ENCODE measurements at regions not wholly inside any gene's neighbourhood (a gene's known extent, or its start where the extent isn't known, plus 50 kb on each side); places are given as distances from the start of the nearest gene placed in this dataset.

GRCh38 chr5:130270786-130271185, 366.5 kb downstream of the CHSY3 start:
- no peaks in the 10 kb centered on the region for H3K27me3 ChIP-seq (ENCODE audit: control insufficient read depth in 1 of 2, insufficient read depth in 2 of 2, low read length in 2 of 2)
- no peak overlapping the region for H3K4me3 ChIP-seq (ENCODE audit: low read depth in 1 of 2, low read length in 2 of 2)
- H3K36me3 ChIP-seq (ENCODE audit: control insufficient read depth in 1 of 2, insufficient read depth in 2 of 2, low read length in 2 of 2): no peaks in the 10 kb centered on the region
- no peak overlapping the region for H3K9ac ChIP-seq (ENCODE audit: low read depth in 1 of 2, low read length in 2 of 2)
- no peaks in the 10 kb centered on the region for H3K4me1 ChIP-seq (ENCODE audit: control insufficient read depth in 1 of 2, insufficient read depth in 2 of 2, low read length in 2 of 2)
- H3K9me3 ChIP-seq (ENCODE audit: control insufficient read depth in 1 of 2, low read length in 2 of 2): no peaks in the 10 kb centered on the region
- H3K27ac ChIP-seq (ENCODE audit: low read depth, low read length): no peak overlapping the region

GRCh38 chr5:130268489-130268888, 364.2 kb downstream of the CHSY3 start:
- Histone ChIP-seq H3K9me3 (ENCODE audit: control insufficient read depth in 1 of 2, low read length in 2 of 2) (no peaks in the 10 kb centered on the region), H3K27me3 (ENCODE audit: control insufficient read depth in 1 of 2, insufficient read depth in 2 of 2, low read length in 2 of 2) (no peaks in the 10 kb centered on the region), H3K9ac (ENCODE audit: low read depth in 1 of 2, low read length in 2 of 2) (no peak overlapping the region), H3K4me3 (ENCODE audit: low read depth in 1 of 2, low read length in 2 of 2) (no peak overlapping the region), H3K27ac (ENCODE audit: low read depth, low read length) (no peak overlapping the region), H3K36me3 (ENCODE audit: control insufficient read depth in 1 of 2, insufficient read depth in 2 of 2, low read length in 2 of 2) (no peaks in the 10 kb centered on the region), H3K4me1 (ENCODE audit: control insufficient read depth in 1 of 2, insufficient read depth in 2 of 2, low read length in 2 of 2) (no peaks in the 10 kb centered on the region)

- H3K9me3 ChIP-seq (ENCODE audit: control insufficient read depth in 1 of 2, low read length in 2 of 2): no peaks in the 10 kb centered on the region
- H3K4me1 ChIP-seq (ENCODE audit: control insufficient read depth in 1 of 2, insufficient read depth in 2 of 2, low read length in 2 of 2): no peaks in the 10 kb centered on the region
- no peak overlapping the region for H3K4me3 ChIP-seq (ENCODE audit: low read depth in 1 of 2, low read length in 2 of 2)
- H3K36me3 ChIP-seq (ENCODE audit: control insufficient read depth in 1 of 2, insufficient read depth in 2 of 2, low read length in 2 of 2): no peaks in the 10 kb centered on the region
- no peak overlapping the region for H3K27ac ChIP-seq (ENCODE audit: low read depth, low read length)
- H3K27me3 ChIP-seq (ENCODE audit: control insufficient read depth in 1 of 2, insufficient read depth in 2 of 2, low read length in 2 of 2): no peaks in the 10 kb centered on the region
- no peak overlapping the region for H3K9ac ChIP-seq (ENCODE audit: low read depth in 1 of 2, low read length in 2 of 2)
Observed at GRCh38 chr5:130267926-130268325, 363.7 kb downstream of the CHSY3 start.

- H3K9me3 ChIP-seq (ENCODE audit: control insufficient read depth in 1 of 2, low read length in 2 of 2): peaks cover 0 to 11% of the 10 kb centered on the region in 2 donors
- no peaks in the 10 kb centered on the region for H3K36me3 ChIP-seq (ENCODE audit: control insufficient read depth in 1 of 2, insufficient read depth in 2 of 2, low read length in 2 of 2)
- H3K27me3 ChIP-seq (ENCODE audit: control insufficient read depth in 1 of 2, insufficient read depth in 2 of 2, low read length in 2 of 2): no peaks in the 10 kb centered on the region
- no peak overlapping the region for H3K27ac ChIP-seq (ENCODE audit: low read depth, low read length)
- no peak overlapping the region for H3K9ac ChIP-seq (ENCODE audit: low read depth in 1 of 2, low read length in 2 of 2)
- no peaks in the 10 kb centered on the region for H3K4me1 ChIP-seq (ENCODE audit: control insufficient read depth in 1 of 2, insufficient read depth in 2 of 2, low read length in 2 of 2)
- no peak overlapping the region for H3K4me3 ChIP-seq (ENCODE audit: low read depth in 1 of 2, low read length in 2 of 2)
Observed at GRCh38 chr5:130260481-130260880, 356.2 kb downstream of the CHSY3 start.

GRCh38 chr5:130251931-130252330, 347.7 kb downstream of the CHSY3 start:
- Histone ChIP-seq H3K9ac (ENCODE audit: low read depth in 1 of 2, low read length in 2 of 2) (no peak overlapping the region), H3K27ac (ENCODE audit: low read depth, low read length) (no peak overlapping the region), H3K4me3 (ENCODE audit: low read depth in 1 of 2, low read length in 2 of 2) (no peak overlapping the region), H3K9me3 (ENCODE audit: control insufficient read depth in 1 of 2, low read length in 2 of 2) (peaks cover 0 to 15% of the 10 kb centered on the region in 2 donors), H3K4me1 (ENCODE audit: control insufficient read depth in 1 of 2, insufficient read depth in 2 of 2, low read length in 2 of 2) (no peaks in the 10 kb centered on the region), H3K27me3 (ENCODE audit: control insufficient read depth in 1 of 2, insufficient read depth in 2 of 2, low read length in 2 of 2) (no peaks in the 10 kb centered on the region), H3K36me3 (ENCODE audit: control insufficient read depth in 1 of 2, insufficient read depth in 2 of 2, low read length in 2 of 2) (no peaks in the 10 kb centered on the region)

GRCh38 chr5:130243641-130244040, 339.4 kb downstream of the CHSY3 start:
- Histone ChIP-seq H3K27ac (ENCODE audit: low read depth, low read length) (no peak overlapping the region), H3K9me3 (ENCODE audit: control insufficient read depth in 1 of 2, low read length in 2 of 2) (no peaks in the 10 kb centered on the region), H3K36me3 (ENCODE audit: control insufficient read depth in 1 of 2, insufficient read depth in 2 of 2, low read length in 2 of 2) (no peaks in the 10 kb centered on the region), H3K9ac (ENCODE audit: low read depth in 1 of 2, low read length in 2 of 2) (no peak overlapping the region), H3K27me3 (ENCODE audit: control insufficient read depth in 1 of 2, insufficient read depth in 2 of 2, low read length in 2 of 2) (no peaks in the 10 kb centered on the region), H3K4me1 (ENCODE audit: control insufficient read depth in 1 of 2, insufficient read depth in 2 of 2, low read length in 2 of 2) (no peaks in the 10 kb centered on the region), H3K4me3 (ENCODE audit: low read depth in 1 of 2, low read length in 2 of 2) (no peak overlapping the region)

- no peak overlapping the region for H3K27ac ChIP-seq (ENCODE audit: low read depth, low read length)
- no peak overlapping the region for H3K9ac ChIP-seq (ENCODE audit: low read depth in 1 of 2, low read length in 2 of 2)
- no peaks in the 10 kb centered on the region for H3K4me1 ChIP-seq (ENCODE audit: control insufficient read depth in 1 of 2, insufficient read depth in 2 of 2, low read length in 2 of 2)
- no peaks in the 10 kb centered on the region for H3K27me3 ChIP-seq (ENCODE audit: control insufficient read depth in 1 of 2, insufficient read depth in 2 of 2, low read length in 2 of 2)
- no peaks in the 10 kb centered on the region for H3K36me3 ChIP-seq (ENCODE audit: control insufficient read depth in 1 of 2, insufficient read depth in 2 of 2, low read length in 2 of 2)
- no peak overlapping the region for H3K4me3 ChIP-seq (ENCODE audit: low read depth in 1 of 2, low read length in 2 of 2)
- H3K9me3 ChIP-seq (ENCODE audit: control insufficient read depth in 1 of 2, low read length in 2 of 2): peaks cover 0 to 2% of the 10 kb centered on the region in 2 donors
Observed at GRCh38 chr5:130237721-130238120, 333.5 kb downstream of the CHSY3 start.
